ENCODE measurements at regions not wholly inside any gene's neighbourhood (a gene's known extent, or its start where the extent isn't known, plus 50 kb on each side); places are given as distances from the start of the nearest gene placed in this dataset.

- Mint-ChIP-seq H3K4me3 (no peak overlapping the region), H3K27me3 (ENCODE audit: low read depth in 2 of 2) (peaks cover 3 to 6% of the 10 kb centered on the region in 2 donors), H3K36me3 (no peaks in the 10 kb centered on the region), H3K27ac (no peak overlapping the region), H3K9me3 (peaks cover 0 to 2% of the 10 kb centered on the region in 2 donors), H3K4me1 (no peaks in the 10 kb centered on the region)
- H3K27ac ChIP-seq (ENCODE audit: low read length) = no peak overlapping the region
- ATAC-seq (no peak), DNase-seq (no peak)
- H3K4me3 ChIP-seq (ENCODE audit: low read length) = no peak overlapping the region
- intact Hi-C loops (cut with micrococcal nuclease) = no loop called here
- TF ChIP-seq CTCF (IDR thresholded peaks at IDR 0.05) = no peak
- 86% methylated on average over 7 of the region's 7 CpGs for WGBS (ENCODE audit: insufficient coverage)
- no peaks in the 10 kb centered on the region for H3K4me1 ChIP-seq (ENCODE audit: control insufficient read depth, insufficient read depth, low read length)
- no peaks in the 10 kb centered on the region for H3K9me3 ChIP-seq (ENCODE audit: control insufficient read depth, insufficient read depth, low read length)
- no peaks in the 10 kb centered on the region for H3K36me3 ChIP-seq (ENCODE audit: control insufficient read depth, insufficient read depth, low read length)
- no peaks in the 10 kb centered on the region for H3K27me3 ChIP-seq (ENCODE audit: control insufficient read depth, insufficient read depth, low read length)
These were observed 55.9 kb upstream of the SPACA7 start for GRCh38 chr13:112320303-112320702.

GRCh38 chr13:112322557-112322956 lies 53.6 kb upstream of the SPACA7 start:
- Mint-ChIP-seq H3K4me1 (no peaks in the 10 kb centered on the region), H3K4me3 (no peak overlapping the region), H3K36me3 (no peaks in the 10 kb centered on the region), H3K27ac (no peak overlapping the region), H3K9me3 (no peaks in the 10 kb centered on the region), H3K27me3 (ENCODE audit: low read depth in 2 of 2) (peaks cover 7 to 15% of the 10 kb centered on the region in 2 donors)
- ATAC-seq (no peak), DNase-seq (no peak)
- 89% methylated on average over 12 of the region's 12 CpGs for WGBS (ENCODE audit: insufficient coverage)
- H3K27me3 ChIP-seq (ENCODE audit: control insufficient read depth, insufficient read depth, low read length) = no peaks in the 10 kb centered on the region
- H3K36me3 ChIP-seq (ENCODE audit: control insufficient read depth, insufficient read depth, low read length) = no peaks in the 10 kb centered on the region
- no peak overlapping the region for H3K27ac ChIP-seq (ENCODE audit: low read length)
- intact Hi-C loops (cut with micrococcal nuclease) = no loop called here
- no peaks in the 10 kb centered on the region for H3K9me3 ChIP-seq (ENCODE audit: control insufficient read depth, insufficient read depth, low read length)
- no peaks in the 10 kb centered on the region for H3K4me1 ChIP-seq (ENCODE audit: control insufficient read depth, insufficient read depth, low read length)
- H3K4me3 ChIP-seq (ENCODE audit: low read length) = no peak overlapping the region
- no peak for TF ChIP-seq CTCF (IDR thresholded peaks at IDR 0.05)

GRCh38 chr13:112324116-112324515 lies 52.0 kb upstream of the SPACA7 start:
- H3K27me3 ChIP-seq (ENCODE audit: control insufficient read depth, insufficient read depth, low read length) = no peaks in the 10 kb centered on the region
- no peak for ATAC-seq
- H3K27ac ChIP-seq (ENCODE audit: low read length) = no peak overlapping the region
- 46% methylated on average over 12 of the region's 16 CpGs for WGBS (ENCODE audit: insufficient coverage)
- H3K27me3 Mint-ChIP-seq (ENCODE audit: low read depth in 2 of 2) = peaks cover 14 to 22% of the 10 kb centered on the region in 2 donors
- H3K9me3 ChIP-seq (ENCODE audit: control insufficient read depth, insufficient read depth, low read length) = no peaks in the 10 kb centered on the region
- no peaks in the 10 kb centered on the region for H3K9me3 Mint-ChIP-seq
- DNase-seq = no peak
- no peak for TF ChIP-seq CTCF (IDR thresholded peaks at IDR 0.05)
- no peak overlapping the region for H3K4me3 ChIP-seq (ENCODE audit: low read length)
- no peaks in the 10 kb centered on the region for H3K36me3 Mint-ChIP-seq
- intact Hi-C loops (cut with micrococcal nuclease) = no loop called here
- H3K36me3 ChIP-seq (ENCODE audit: control insufficient read depth, insufficient read depth, low read length) = no peaks in the 10 kb centered on the region
- H3K27ac Mint-ChIP-seq = no peak overlapping the region
- no peak overlapping the region for H3K4me3 Mint-ChIP-seq
- no peaks in the 10 kb centered on the region for H3K4me1 ChIP-seq (ENCODE audit: control insufficient read depth, insufficient read depth, low read length)
- H3K4me1 Mint-ChIP-seq = no peaks in the 10 kb centered on the region

GRCh38 chr13:112325142-112325808 lies 50.9 kb upstream of the SPACA7 start:
- Histone ChIP-seq H3K4me3 (ENCODE audit: low read length) (no peak overlapping the region), H3K9me3 (ENCODE audit: control insufficient read depth, insufficient read depth, low read length) (no peaks in the 10 kb centered on the region), H3K27me3 (ENCODE audit: control insufficient read depth, insufficient read depth, low read length) (no peaks in the 10 kb centered on the region), H3K36me3 (ENCODE audit: control insufficient read depth, insufficient read depth, low read length) (no peaks in the 10 kb centered on the region), H3K4me1 (ENCODE audit: control insufficient read depth, insufficient read depth, low read length) (no peaks in the 10 kb centered on the region), H3K27ac (ENCODE audit: low read length) (no peak overlapping the region)
- no peaks in the 10 kb centered on the region for H3K9me3 Mint-ChIP-seq
- DNase-seq (no peak), ATAC-seq (no peak)
- whole genome bisulfite sequencing (ENCODE audit: insufficient coverage) = 64% methylated on average over 26 of the region's 26 CpGs
- H3K36me3 Mint-ChIP-seq = no peaks in the 10 kb centered on the region
- no peaks in the 10 kb centered on the region for H3K4me1 Mint-ChIP-seq
- peaks cover 19 to 22% of the 10 kb centered on the region in 2 donors for H3K27me3 Mint-ChIP-seq (ENCODE audit: low read depth in 2 of 2)
- H3K4me3 Mint-ChIP-seq = no peak overlapping the region
- TF ChIP-seq CTCF (IDR thresholded peaks at IDR 0.05) = no peak
- no peak overlapping the region for H3K27ac Mint-ChIP-seq
- intact Hi-C loops (cut with micrococcal nuclease) = no loop called here
